ENCODE measurements at regions not wholly inside any gene's neighbourhood (a gene's known extent, or its start where the extent isn't known, plus 50 kb on each side); places are given as distances from the start of the nearest gene placed in this dataset.
A peak's percentile ranks its signal among the peaks of the same experiment; 100 is the strongest.

- Mint-ChIP-seq H3K36me3 (no peaks in the 10 kb centered on the region), H3K9me3 (no peaks in the 10 kb centered on the region), H3K4me1 (peaks cover 6 to 9% (median 8%) of the 10 kb centered on the region in 3 donors), H3K4me3 (no peak overlapping the region), H3K27ac (no peak overlapping the region), H3K27me3 (no peaks in the 10 kb centered on the region)
- no peaks in the 10 kb centered on the region for H3K4me1 ChIP-seq (ENCODE audit: control insufficient read depth in 1 of 2, extremely low read depth in 1 of 2, insufficient read depth in 2 of 2, low read length in 2 of 2)
- WGBS (ENCODE audit: insufficient coverage) = no CpG with 5 or more reads among the region's 4 CpGs
- ATAC-seq (replicated peaks in 1 of 4) (no peak), DNase-seq (no peak)
- POLR2A ChIA-PET = no interaction called here
- H3K4me3 ChIP-seq (ENCODE audit: control insufficient read depth in 1 of 2, extremely low read depth in 1 of 2, low read length in 1 of 2) = no peak overlapping the region
- no peaks in the 10 kb centered on the region for H3K36me3 ChIP-seq (ENCODE audit: control insufficient read depth in 2 of 2, extremely low read depth in 1 of 2, insufficient read depth in 1 of 2, low read length in 1 of 2)
- no peaks in the 10 kb centered on the region for H3K27me3 ChIP-seq (replicated peaks in 1 of 2; ENCODE audit: control insufficient read depth in 2 of 2, extremely low read depth in 1 of 2, insufficient read depth in 2 of 2, low read length in 1 of 2)
- no peak overlapping the region for H3K27ac ChIP-seq (ENCODE audit: low read length)
- CTCF ChIA-PET = no interaction called here
- H3K9me3 ChIP-seq = no peaks in the 10 kb centered on the region
Observed at GRCh38 chr2:84029903-84030575, 429.0 kb downstream of the SUCLG1 start.

- CTCF ChIA-PET = no interaction called here
- Histone ChIP-seq H3K9me3 (no peaks in the 10 kb centered on the region), H3K27me3 (replicated peaks in 1 of 2; ENCODE audit: control insufficient read depth in 2 of 2, extremely low read depth in 1 of 2, insufficient read depth in 2 of 2, low read length in 1 of 2) (no peaks in the 10 kb centered on the region), H3K27ac (ENCODE audit: low read length) (no peak overlapping the region), H3K4me1 (ENCODE audit: control insufficient read depth in 1 of 2, extremely low read depth in 1 of 2, insufficient read depth in 2 of 2, low read length in 2 of 2) (no peaks in the 10 kb centered on the region), H3K36me3 (ENCODE audit: control insufficient read depth in 2 of 2, extremely low read depth in 1 of 2, insufficient read depth in 1 of 2, low read length in 1 of 2) (no peaks in the 10 kb centered on the region), H3K4me3 (ENCODE audit: control insufficient read depth in 1 of 2, extremely low read depth in 1 of 2, low read length in 1 of 2) (no peak overlapping the region)
- no peak overlapping the region for H3K4me3 Mint-ChIP-seq
- no peaks in the 10 kb centered on the region for H3K9me3 Mint-ChIP-seq
- H3K36me3 Mint-ChIP-seq = no peaks in the 10 kb centered on the region
- H3K27me3 Mint-ChIP-seq = peaks cover 4 to 8% of the 10 kb centered on the region in 2 donors
- ATAC-seq (replicated peaks in 1 of 4) (no peak), DNase-seq (no peak)
- POLR2A ChIA-PET = no interaction called here
- no peaks in the 10 kb centered on the region for H3K4me1 Mint-ChIP-seq
- H3K27ac Mint-ChIP-seq = no peak overlapping the region
- 100% methylated on average over 1 of the region's 3 CpGs for WGBS (ENCODE audit: insufficient coverage)
Observed at GRCh38 chr2:84026818-84027217, 432.3 kb downstream of the SUCLG1 start.

- no peak overlapping the region for H3K4me3 ChIP-seq (ENCODE audit: control insufficient read depth in 1 of 2, extremely low read depth in 1 of 2, low read length in 1 of 2)
- H3K9me3 Mint-ChIP-seq = no peaks in the 10 kb centered on the region
- H3K27me3 Mint-ChIP-seq = peaks cover 11% of the 10 kb centered on the region in 2 donors
- no peaks in the 10 kb centered on the region for H3K9me3 ChIP-seq
- H3K4me3 Mint-ChIP-seq = no peak overlapping the region
- H3K4me1 Mint-ChIP-seq = no peaks in the 10 kb centered on the region
- ChIA-PET POLR2A (no interaction called here), CTCF (interaction anchor here (0.5 to 1.1 kb wide), 9 partner anchors 8 to 292 kb away, joined by 3 to 6 read pairs (median 4); no protein-coding TSS in a partner anchor)
- DNase-seq (peak in 1 of 35 experiments; percentile 53), ATAC-seq (replicated peaks in 1 of 4) (no peak)
- H3K27ac ChIP-seq (ENCODE audit: low read length) = no peak overlapping the region
- WGBS (ENCODE audit: insufficient coverage) = 63% methylated on average over 3 of the region's 5 CpGs
- H3K36me3 ChIP-seq (ENCODE audit: control insufficient read depth in 2 of 2, extremely low read depth in 1 of 2, insufficient read depth in 1 of 2, low read length in 1 of 2) = no peaks in the 10 kb centered on the region
- no peaks in the 10 kb centered on the region for H3K27me3 ChIP-seq (replicated peaks in 1 of 2; ENCODE audit: control insufficient read depth in 2 of 2, extremely low read depth in 1 of 2, insufficient read depth in 2 of 2, low read length in 1 of 2)
- H3K4me1 ChIP-seq (ENCODE audit: control insufficient read depth in 1 of 2, extremely low read depth in 1 of 2, insufficient read depth in 2 of 2, low read length in 2 of 2) = no peaks in the 10 kb centered on the region
- H3K36me3 Mint-ChIP-seq = no peaks in the 10 kb centered on the region
- H3K27ac Mint-ChIP-seq = no peak overlapping the region
Observed at GRCh38 chr2:84022810-84023431, 436.2 kb downstream of the SUCLG1 start.

- DNase-seq (no peak), ATAC-seq (replicated peaks in 1 of 4) (no peak)
- no peaks in the 10 kb centered on the region for H3K9me3 Mint-ChIP-seq
- Histone ChIP-seq H3K4me3 (ENCODE audit: control insufficient read depth in 1 of 2, extremely low read depth in 1 of 2, low read length in 1 of 2) (no peak overlapping the region), H3K9me3 (no peaks in the 10 kb centered on the region), H3K36me3 (ENCODE audit: control insufficient read depth in 2 of 2, extremely low read depth in 1 of 2, insufficient read depth in 1 of 2, low read length in 1 of 2) (no peaks in the 10 kb centered on the region), H3K4me1 (ENCODE audit: control insufficient read depth in 1 of 2, extremely low read depth in 1 of 2, insufficient read depth in 2 of 2, low read length in 2 of 2) (no peaks in the 10 kb centered on the region), H3K27me3 (replicated peaks in 1 of 2; ENCODE audit: control insufficient read depth in 2 of 2, extremely low read depth in 1 of 2, insufficient read depth in 2 of 2, low read length in 1 of 2) (no peaks in the 10 kb centered on the region), H3K27ac (ENCODE audit: low read length) (no peak overlapping the region)
- no peaks in the 10 kb centered on the region for H3K36me3 Mint-ChIP-seq
- H3K4me3 Mint-ChIP-seq = no peak overlapping the region
- no peak overlapping the region for H3K27ac Mint-ChIP-seq
- no peaks in the 10 kb centered on the region for H3K4me1 Mint-ChIP-seq
- CTCF ChIA-PET = no interaction called here
- POLR2A ChIA-PET = no interaction called here
- peaks cover 2 to 8% of the 10 kb centered on the region in 2 donors for H3K27me3 Mint-ChIP-seq
Observed at GRCh38 chr2:84017010-84017409, 442.1 kb downstream of the SUCLG1 start.

GRCh38 chr2:84016183-84016582 lies 442.9 kb downstream of the SUCLG1 start:
- DNase-seq (no peak), ATAC-seq (replicated peaks in 1 of 4) (no peak)
- no peak overlapping the region for H3K27ac ChIP-seq (ENCODE audit: low read length)
- no peak overlapping the region for H3K27ac Mint-ChIP-seq
- no peaks in the 10 kb centered on the region for H3K36me3 Mint-ChIP-seq
- H3K4me1 ChIP-seq (ENCODE audit: control insufficient read depth in 1 of 2, extremely low read depth in 1 of 2, insufficient read depth in 2 of 2, low read length in 2 of 2) = no peaks in the 10 kb centered on the region
- no CpG with 5 or more reads among the region's 5 CpGs for WGBS (ENCODE audit: insufficient coverage)
- ChIA-PET POLR2A (no interaction called here), CTCF (interaction anchor here in 1 of 2 donors (0.6 kb wide), 1 partner anchor 31 kb away, joined by 3 read pairs; no protein-coding TSS in a partner anchor)
- no peaks in the 10 kb centered on the region for H3K9me3 Mint-ChIP-seq
- H3K4me3 ChIP-seq (ENCODE audit: control insufficient read depth in 1 of 2, extremely low read depth in 1 of 2, low read length in 1 of 2) = no peak overlapping the region
- no peaks in the 10 kb centered on the region for H3K9me3 ChIP-seq
- H3K36me3 ChIP-seq (ENCODE audit: control insufficient read depth in 2 of 2, extremely low read depth in 1 of 2, insufficient read depth in 1 of 2, low read length in 1 of 2) = no peaks in the 10 kb centered on the region
- no peaks in the 10 kb centered on the region for H3K27me3 ChIP-seq (replicated peaks in 1 of 2; ENCODE audit: control insufficient read depth in 2 of 2, extremely low read depth in 1 of 2, insufficient read depth in 2 of 2, low read length in 1 of 2)
- no peak overlapping the region for H3K4me3 Mint-ChIP-seq
- no peaks in the 10 kb centered on the region for H3K4me1 Mint-ChIP-seq
- H3K27me3 Mint-ChIP-seq = peaks cover 0 to 4% of the 10 kb centered on the region in 2 donors

- H3K27me3 Mint-ChIP-seq = peaks cover 13% of the 10 kb centered on the region in 2 donors
- DNase-seq (no peak), ATAC-seq (replicated peaks in 1 of 4) (no peak)
- Histone ChIP-seq H3K4me1 (ENCODE audit: control insufficient read depth in 1 of 2, extremely low read depth in 1 of 2, insufficient read depth in 2 of 2, low read length in 2 of 2) (no peaks in the 10 kb centered on the region), H3K27ac (ENCODE audit: low read length) (no peak overlapping the region), H3K36me3 (ENCODE audit: control insufficient read depth in 2 of 2, extremely low read depth in 1 of 2, insufficient read depth in 1 of 2, low read length in 1 of 2) (no peaks in the 10 kb centered on the region), H3K27me3 (replicated peaks in 1 of 2; ENCODE audit: control insufficient read depth in 2 of 2, extremely low read depth in 1 of 2, insufficient read depth in 2 of 2, low read length in 1 of 2) (no peaks in the 10 kb centered on the region), H3K9me3 (no peaks in the 10 kb centered on the region), H3K4me3 (ENCODE audit: control insufficient read depth in 1 of 2, extremely low read depth in 1 of 2, low read length in 1 of 2) (no peak overlapping the region)
- no CpG with 5 or more reads among the region's 2 CpGs for WGBS (ENCODE audit: insufficient coverage)
- CTCF ChIA-PET = no interaction called here
- H3K4me3 Mint-ChIP-seq = no peak overlapping the region
- H3K4me1 Mint-ChIP-seq = no peaks in the 10 kb centered on the region
- H3K9me3 Mint-ChIP-seq = no peaks in the 10 kb centered on the region
- POLR2A ChIA-PET = no interaction called here
- no peaks in the 10 kb centered on the region for H3K36me3 Mint-ChIP-seq
- H3K27ac Mint-ChIP-seq = no peak overlapping the region
Observed at GRCh38 chr2:83997889-83998288, 461.2 kb downstream of the SUCLG1 start.
